CD4-positive, alpha-beta T cell treated with Interleukin-17A for 1 hour (primary cell): ENCODE measurements at regions not wholly inside any gene's neighbourhood (a gene's known extent, or its start where the extent isn't known, plus 50 kb on each side); places are given as distances from the start of the nearest gene placed in this dataset.
"Not testable (repeated sequence)": the region's sequence is repeated elsewhere in the genome, so short reads cannot be mapped to it uniquely, and the experiment has no call there.

ENCODE experiments used
- DNase-seq: peaks from one replicate; pipeline ENCODE4 v3.0.0-alpha.2; 2020

GRCh38 chr11:25527841-25528240 is 804.1 kb upstream of the ANO3 start:
- no peak for DNase-seq

- DNase-seq = no peak
Observed at GRCh38 chr11:25529572-25529971, 802.4 kb upstream of the ANO3 start.

- DNase-seq = no peak
Observed at GRCh38 chr11:25535467-25536272, 796.3 kb upstream of the ANO3 start.

GRCh38 chr11:25536289-25536688 is 795.6 kb upstream of the ANO3 start:
- DNase-seq = no peak

GRCh38 chr11:25537393-25537792 is 794.5 kb upstream of the ANO3 start:
- DNase-seq = no peak

GRCh38 chr11:25547292-25547691 is 784.6 kb upstream of the ANO3 start:
- DNase-seq = no peak

- no peak for DNase-seq
Observed at GRCh38 chr11:25562417-25562816, 769.5 kb upstream of the ANO3 start.

GRCh38 chr11:25565846-25566245 is 766.1 kb upstream of the ANO3 start:
- DNase-seq = no peak

GRCh38 chr11:25566298-25567200 is 765.4 kb upstream of the ANO3 start:
- no peak for DNase-seq

- no peak for DNase-seq
Observed at GRCh38 chr11:25576320-25576719, 755.6 kb upstream of the ANO3 start.

- DNase-seq = not testable (repeated sequence)
Observed at GRCh38 chr11:25579554-25579953, 752.4 kb upstream of the ANO3 start.

GRCh38 chr11:25583596-25583995 is 748.3 kb upstream of the ANO3 start:
- DNase-seq = no peak

- DNase-seq = no peak
Observed at GRCh38 chr11:25587496-25587895, 744.4 kb upstream of the ANO3 start.

GRCh38 chr11:25593221-25593620 is 738.7 kb upstream of the ANO3 start:
- DNase-seq = no peak

- no peak for DNase-seq
Observed at GRCh38 chr11:25596701-25597100, 735.2 kb upstream of the ANO3 start.

- no peak for DNase-seq
Observed at GRCh38 chr11:25597696-25598095, 734.2 kb upstream of the ANO3 start.

GRCh38 chr11:25602149-25602548 is 729.8 kb upstream of the ANO3 start:
- no peak for DNase-seq

- no peak for DNase-seq
Observed at GRCh38 chr11:25602959-25603358, 729.0 kb upstream of the ANO3 start.

- DNase-seq = no peak
Observed at GRCh38 chr11:25612806-25613205, 719.1 kb upstream of the ANO3 start.

GRCh38 chr11:25613451-25613850 is 718.5 kb upstream of the ANO3 start:
- DNase-seq = no peak

GRCh38 chr11:25613865-25614264 is 718.1 kb upstream of the ANO3 start:
- DNase-seq = no peak

GRCh38 chr11:25615069-25615468 is 716.9 kb upstream of the ANO3 start:
- DNase-seq = no peak

- DNase-seq = no peak
Observed at GRCh38 chr11:25615841-25616240, 716.1 kb upstream of the ANO3 start.

- DNase-seq = no peak
Observed at GRCh38 chr11:25625094-25625493, 706.8 kb upstream of the ANO3 start.
